Osteocyte (in vitro differentiated cells): ENCODE measurements at regions not wholly inside any gene's neighbourhood (a gene's known extent, or its start where the extent isn't known, plus 50 kb on each side); places are given as distances from the start of the nearest gene placed in this dataset.

Source experiments
- DNase-seq: peaks from one replicate; pipeline ENCODE4 v3.0.0; 2021; ENCODE audit warnings: mixed read lengths; ENCODE audit not compliant: unreplicated experiment; ENCODE audit errors: extremely low spot score
- H3K27ac Mint-ChIP-seq: one replicate; pipeline ENCODE4 v1.8.0; 2021; ENCODE audit warnings: mild to moderate bottlenecking, mixed read lengths; ENCODE audit not compliant: unreplicated experiment
- H3K27me3 Mint-ChIP-seq: one replicate; pipeline ENCODE4 v1.8.0; 2021; ENCODE audit warnings: mixed read lengths; ENCODE audit not compliant: unreplicated experiment
- H3K36me3 Mint-ChIP-seq: one replicate; pipeline ENCODE4 v1.8.0; 2021; ENCODE audit warnings: mixed read lengths; ENCODE audit not compliant: unreplicated experiment
- H3K4me1 Mint-ChIP-seq: one replicate; pipeline ENCODE4 v1.8.0; 2021; ENCODE audit warnings: mixed read lengths; ENCODE audit not compliant: unreplicated experiment
- H3K4me3 Mint-ChIP-seq: one replicate; pipeline ENCODE4 v1.8.0; 2021; ENCODE audit warnings: mild to moderate bottlenecking, moderate library complexity, mixed read lengths; ENCODE audit not compliant: unreplicated experiment
- H3K9me3 Mint-ChIP-seq: one replicate; pipeline ENCODE4 v1.8.0; 2021; ENCODE audit warnings: mixed read lengths; ENCODE audit not compliant: unreplicated experiment
- CTCF ChIP-seq: fragments of 200-600 bp; sonication (generic); IDR thresholded peaks from 2 replicates; pipeline ENCODE4 v1.5.0; 2021; ENCODE audit warnings: antibody characterized with exemption, mild to moderate bottlenecking, moderate library complexity

- H3K4me3 Mint-ChIP-seq: no peak overlapping the region
- H3K4me1 Mint-ChIP-seq: no peaks in the 10 kb centered on the region
- H3K27me3 Mint-ChIP-seq: no peaks in the 10 kb centered on the region
- no peaks in the 10 kb centered on the region for H3K9me3 Mint-ChIP-seq
- H3K36me3 Mint-ChIP-seq: no peaks in the 10 kb centered on the region
- no peak for TF ChIP-seq CTCF
- DNase-seq: no peak
- no peak overlapping the region for H3K27ac Mint-ChIP-seq
These were observed 200.6 kb downstream of the PCDH17 start for GRCh38 chr13:57832187-57832586.

GRCh38 chr13:57837801-57838200 lies 206.3 kb downstream of the PCDH17 start:
- DNase-seq: no peak
- Mint-ChIP-seq H3K27ac (no peak overlapping the region), H3K4me3 (no peak overlapping the region), H3K27me3 (no peaks in the 10 kb centered on the region), H3K36me3 (no peaks in the 10 kb centered on the region), H3K4me1 (no peaks in the 10 kb centered on the region), H3K9me3 (no peaks in the 10 kb centered on the region)
- TF ChIP-seq CTCF: no peak

GRCh38 chr13:57843521-57843920 lies 212.0 kb downstream of the PCDH17 start:
- DNase-seq: no peak
- Mint-ChIP-seq H3K36me3 (no peaks in the 10 kb centered on the region), H3K4me3 (no peak overlapping the region), H3K27ac (no peak overlapping the region), H3K27me3 (no peaks in the 10 kb centered on the region), H3K9me3 (peaks cover 23% of the 10 kb centered on the region), H3K4me1 (no peaks in the 10 kb centered on the region)
- no peak for TF ChIP-seq CTCF

- Mint-ChIP-seq H3K9me3 (peaks cover 23% of the 10 kb centered on the region), H3K4me3 (no peak overlapping the region), H3K27ac (no peak overlapping the region), H3K36me3 (no peaks in the 10 kb centered on the region), H3K4me1 (no peaks in the 10 kb centered on the region), H3K27me3 (no peaks in the 10 kb centered on the region)
- no peak for TF ChIP-seq CTCF
- DNase-seq: no peak
These were observed 215.1 kb downstream of the PCDH17 start for GRCh38 chr13:57846600-57847173.

GRCh38 chr13:57857945-57858344 lies 226.4 kb downstream of the PCDH17 start:
- Mint-ChIP-seq H3K27me3 (peaks cover 2% of the 10 kb centered on the region), H3K9me3 (no peaks in the 10 kb centered on the region), H3K4me3 (no peak overlapping the region), H3K4me1 (no peaks in the 10 kb centered on the region), H3K27ac (no peak overlapping the region), H3K36me3 (no peaks in the 10 kb centered on the region)
- TF ChIP-seq CTCF: no peak
- DNase-seq: no peak
